ENCODE measurements at regions not wholly inside any gene's neighbourhood (a gene's known extent, or its start where the extent isn't known, plus 50 kb on each side); places are given as distances from the start of the nearest gene placed in this dataset.

- TF ChIP-seq, protein P1, sequence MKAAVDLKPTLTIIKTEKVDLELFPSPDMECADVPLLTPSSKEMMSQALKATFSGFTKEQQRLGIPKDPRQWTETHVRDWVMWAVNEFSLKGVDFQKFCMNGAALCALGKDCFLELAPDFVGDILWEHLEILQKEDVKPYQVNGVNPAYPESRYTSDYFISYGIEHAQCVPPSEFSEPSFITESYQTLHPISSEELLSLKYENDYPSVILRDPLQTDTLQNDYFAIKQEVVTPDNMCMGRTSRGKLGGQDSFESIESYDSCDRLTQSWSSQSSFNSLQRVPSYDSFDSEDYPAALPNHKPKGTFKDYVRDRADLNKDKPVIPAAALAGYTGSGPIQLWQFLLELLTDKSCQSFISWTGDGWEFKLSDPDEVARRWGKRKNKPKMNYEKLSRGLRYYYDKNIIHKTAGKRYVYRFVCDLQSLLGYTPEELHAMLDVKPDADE (conservative IDR thresholded peaks at IDR 0.05; ENCODE audit: control insufficient read depth, low read depth, low read length), result no peak
- TF ChIP-seq SNAPC5 (CRISPR knock-in tag; IDR thresholded peaks at IDR 0.05) (no peak), POLR2AphosphoS5 (IDR thresholded peaks at IDR 0.05; ENCODE audit: control insufficient read depth, insufficient read depth, low read depth, low read length) (no peak), SMC3 (conservative IDR thresholded peaks at IDR 0.05; ENCODE audit: insufficient read depth, low read depth, low read length) (no peak), CTCF (IDR thresholded peaks at IDR 0.05 in 2 of 3, conservative IDR thresholded peaks at IDR 0.05 in 1 of 3; ENCODE audit: insufficient read depth in 2 of 3, low read depth in 1 of 3, low read length in 3 of 3) (no peak), SP1 (CRISPR knock-in tag; IDR thresholded peaks at IDR 0.05) (no peak), USF2 (CRISPR knock-in tag; IDR thresholded peaks at IDR 0.05) (no peak)
- TF ChIP-seq, protein P2, sequence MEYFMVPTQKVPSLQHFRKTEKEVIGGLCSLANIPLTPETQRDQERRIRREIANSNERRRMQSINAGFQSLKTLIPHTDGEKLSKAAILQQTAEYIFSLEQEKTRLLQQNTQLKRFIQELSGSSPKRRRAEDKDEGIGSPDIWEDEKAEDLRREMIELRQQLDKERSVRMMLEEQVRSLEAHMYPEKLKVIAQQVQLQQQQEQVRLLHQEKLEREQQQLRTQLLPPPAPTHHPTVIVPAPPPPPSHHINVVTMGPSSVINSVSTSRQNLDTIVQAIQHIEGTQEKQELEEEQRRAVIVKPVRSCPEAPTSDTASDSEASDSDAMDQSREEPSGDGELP (CRISPR knock-in tag; IDR thresholded peaks at IDR 0.05; ENCODE audit: borderline replicate concordance), result no peak
Observed at GRCh38 chr11:109036011-109036410, 371.1 kb downstream of the DDX10 start.
